HT-29 (cell line): ENCODE measurements at regions not wholly inside any gene's neighbourhood (a gene's known extent, or its start where the extent isn't known, plus 50 kb on each side); places are given as distances from the start of the nearest gene placed in this dataset.
A peak's percentile ranks its signal among the peaks of the same experiment; 100 is the strongest.

Experiments
- DNase-seq: peaks from one replicate; pipeline ENCODE4 v3.0.0-alpha.2; 2015; ENCODE audit warnings: low spot score

DNA sequence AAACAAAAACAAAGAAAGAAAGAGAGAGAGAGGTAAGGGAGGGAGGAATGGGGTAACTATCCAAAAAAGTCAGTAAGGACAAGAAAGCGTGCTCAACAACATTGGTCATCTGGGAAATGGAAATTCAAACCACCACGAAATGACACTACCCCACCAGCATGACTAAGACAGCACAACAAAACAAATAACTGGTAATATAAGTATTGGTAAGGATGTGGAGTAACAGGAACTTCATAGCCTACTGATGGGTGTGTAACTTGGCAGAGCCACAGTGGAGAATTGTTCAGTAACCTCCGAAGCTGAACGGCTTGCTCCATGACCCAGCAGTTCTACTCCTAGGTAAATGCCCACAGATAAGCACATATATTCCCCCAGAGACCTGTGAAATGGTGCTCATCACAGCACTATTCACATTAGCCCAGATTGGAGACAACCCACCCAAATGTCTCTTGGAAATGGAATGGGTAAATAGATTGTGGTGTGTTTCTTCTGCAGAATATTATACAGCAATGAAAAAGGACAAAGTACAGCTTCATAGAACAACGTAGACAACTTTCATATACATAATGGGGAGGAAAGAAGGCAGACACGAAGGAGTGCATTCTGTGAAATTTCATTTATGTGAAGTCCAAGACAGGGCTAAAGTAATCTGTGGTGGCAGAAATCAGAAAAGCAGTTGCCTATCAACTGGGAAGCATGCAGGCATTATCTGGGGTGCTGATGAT lies 95.5 kb upstream of the ATP6AP2 start:
- no peak for DNase-seq

DNA sequence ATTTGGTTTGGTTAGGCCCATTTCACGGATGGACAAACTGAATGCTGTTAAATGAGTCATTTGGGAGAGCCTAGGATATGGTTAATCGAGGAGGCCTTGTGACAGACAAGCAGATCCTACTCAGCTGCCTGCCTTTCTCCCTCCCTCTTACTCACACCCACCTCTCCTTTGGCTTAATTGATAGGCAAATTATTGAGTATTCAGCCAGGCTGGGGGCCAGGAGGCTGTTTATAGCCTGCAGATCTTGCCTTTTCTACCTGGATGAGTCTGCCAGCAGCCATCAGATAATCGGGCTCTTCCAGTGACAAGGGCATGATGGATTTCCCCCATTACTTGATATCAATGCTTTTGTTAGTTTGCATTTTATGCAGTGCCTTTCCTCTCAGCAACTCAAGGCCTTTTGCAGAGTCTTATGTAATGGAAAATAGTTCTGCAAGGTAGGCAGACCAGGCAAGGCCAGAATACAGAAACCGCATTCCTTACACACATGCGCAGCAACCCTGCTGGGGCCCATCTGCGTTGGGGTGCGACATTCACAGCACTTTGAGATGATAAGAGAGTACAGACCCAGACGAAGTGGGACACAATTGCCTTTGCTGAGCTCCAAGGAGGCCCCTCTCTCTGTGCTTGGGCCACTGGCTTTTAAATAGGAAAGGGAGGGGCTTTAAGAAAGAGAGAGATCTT lies 96.2 kb upstream of the ATP6AP2 start:
- no peak for DNase-seq

DNA sequence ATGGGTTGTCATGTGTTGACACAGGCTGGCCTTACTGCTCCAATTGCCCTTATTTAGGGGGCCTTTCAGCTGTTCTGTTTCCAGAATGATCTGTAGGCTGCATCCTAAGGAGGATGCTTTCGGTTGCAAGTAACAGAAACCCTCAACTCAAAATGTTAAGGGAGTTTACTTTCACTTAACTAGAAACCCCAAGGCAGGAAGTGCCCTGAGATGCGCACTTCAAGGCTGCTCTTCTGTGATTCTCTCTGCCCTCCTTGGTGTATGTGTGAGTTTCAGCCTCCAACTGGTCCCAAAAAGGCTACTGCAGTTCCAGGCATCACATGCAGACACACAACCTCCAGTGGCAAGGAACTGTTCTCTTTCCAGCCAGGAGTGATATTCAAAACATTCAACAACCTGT lies 97.3 kb upstream of the ATP6AP2 start:
- no peak for DNase-seq

DNA sequence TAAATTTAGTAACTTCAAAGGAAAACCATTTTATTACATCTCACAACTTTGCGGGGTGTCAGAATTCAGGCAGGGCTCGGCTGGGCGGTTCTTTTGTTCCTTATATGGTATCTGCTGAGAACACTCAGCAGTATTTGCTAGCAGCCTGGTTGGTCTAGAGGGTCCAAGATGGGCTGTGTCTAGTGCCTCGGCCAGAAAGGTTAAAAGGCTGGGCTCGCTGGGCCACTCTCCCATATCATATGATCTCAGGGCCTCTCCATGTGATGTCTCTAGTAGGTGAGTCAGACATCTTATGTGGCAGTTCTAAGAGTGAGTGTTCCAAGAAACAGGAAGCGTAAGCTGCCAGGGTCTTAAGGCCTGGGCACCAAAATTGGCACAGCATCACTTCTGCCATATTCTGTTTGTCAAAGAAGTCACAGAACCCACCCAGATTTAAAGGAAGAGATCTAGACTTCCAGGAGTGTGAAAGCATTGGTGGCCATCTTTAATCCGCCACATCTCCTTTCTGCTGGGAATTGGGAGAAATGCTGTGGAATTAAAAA lies 100.9 kb upstream of the ATP6AP2 start:
- no peak for DNase-seq

DNA sequence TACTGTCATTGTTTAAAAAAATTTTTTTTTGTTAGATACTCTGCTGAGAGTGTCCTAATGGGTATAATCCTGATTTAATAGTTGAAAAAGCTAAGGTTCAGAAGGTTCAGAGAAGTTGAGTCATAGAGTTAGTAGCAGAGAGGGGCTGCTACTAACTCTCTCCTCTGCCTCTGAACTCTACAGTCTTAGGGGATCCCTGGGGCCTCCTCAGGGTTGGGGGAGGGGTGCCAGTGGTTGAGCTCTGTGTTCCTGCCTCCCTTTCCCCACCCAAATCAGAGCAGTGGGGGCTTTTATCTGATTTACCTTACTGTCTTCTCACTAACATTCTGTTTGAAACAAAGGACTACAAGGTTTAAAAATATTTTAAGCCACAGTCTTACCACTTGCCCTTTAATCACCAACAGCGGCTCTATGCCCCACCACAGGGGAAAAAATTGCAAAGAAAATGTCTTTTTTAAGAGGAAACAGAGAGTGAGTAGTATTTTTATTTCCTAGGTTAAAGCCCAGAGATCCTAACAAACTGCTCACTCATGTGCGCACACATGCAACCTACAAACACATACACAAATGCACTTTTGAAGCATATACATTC lies 102.2 kb upstream of the ATP6AP2 start:
- no peak for DNase-seq

DNA sequence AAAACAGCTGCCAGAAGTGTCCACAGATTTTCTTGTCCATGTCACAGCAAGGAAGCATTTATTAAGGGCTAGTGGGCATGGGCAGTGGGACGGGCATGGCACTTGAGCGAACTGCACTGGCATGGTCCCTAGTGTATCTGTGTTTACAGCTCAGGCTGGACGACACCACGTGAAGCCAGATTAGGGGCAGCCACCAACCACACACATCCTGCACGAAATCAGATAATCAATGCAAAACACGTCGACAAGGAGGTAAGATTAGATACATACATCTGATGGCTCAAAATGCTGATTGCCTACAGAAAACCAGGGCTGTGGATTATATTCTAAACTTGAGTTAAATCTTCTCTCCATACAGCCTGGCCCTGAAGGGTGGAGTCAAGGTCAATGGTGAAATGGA lies 103.8 kb upstream of the ATP6AP2 start:
- DNase-seq: no peak

DNA sequence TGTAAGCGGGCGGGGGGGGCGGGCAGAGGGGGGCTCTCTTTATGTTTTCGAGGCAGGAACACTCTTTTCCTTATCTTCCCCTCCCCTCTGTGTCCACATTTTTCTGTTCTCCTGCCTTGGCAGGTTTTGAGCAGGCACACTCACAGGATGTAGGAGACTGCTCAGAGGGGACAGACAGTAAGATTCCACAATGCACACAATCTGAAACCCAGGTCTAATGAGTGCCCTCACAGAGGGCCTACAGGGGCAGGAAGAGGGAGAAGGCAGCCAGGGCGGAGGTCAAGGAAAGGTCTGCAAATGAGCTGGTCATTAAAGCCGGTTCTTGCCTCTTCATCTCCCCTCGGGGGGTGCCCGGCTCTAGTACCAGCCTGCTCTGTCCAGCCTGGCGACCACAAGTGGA lies 106.1 kb upstream of the ATP6AP2 start:
- DNase-seq: no peak

DNA sequence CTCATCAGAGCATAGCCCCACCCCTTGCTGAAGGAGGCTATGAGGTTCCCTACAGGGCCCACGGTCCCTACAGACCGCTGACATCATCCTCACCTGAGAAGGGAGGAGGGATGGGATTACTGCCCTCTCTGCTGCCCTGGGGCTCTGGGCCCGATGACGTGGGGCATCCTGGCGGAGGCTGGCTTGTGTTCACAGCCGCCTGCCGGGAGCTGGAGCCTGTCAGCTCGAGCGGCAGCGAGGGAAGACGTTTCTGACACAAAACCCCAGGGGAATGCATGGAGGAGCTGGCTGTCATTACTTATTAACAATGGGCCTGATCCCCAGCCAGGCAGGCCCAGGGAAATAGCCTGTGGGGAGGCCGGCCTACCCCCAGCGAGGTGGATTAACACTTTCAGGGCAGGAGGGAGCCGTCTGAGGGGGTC lies 106.6 kb upstream of the ATP6AP2 start:
- no peak for DNase-seq

DNA sequence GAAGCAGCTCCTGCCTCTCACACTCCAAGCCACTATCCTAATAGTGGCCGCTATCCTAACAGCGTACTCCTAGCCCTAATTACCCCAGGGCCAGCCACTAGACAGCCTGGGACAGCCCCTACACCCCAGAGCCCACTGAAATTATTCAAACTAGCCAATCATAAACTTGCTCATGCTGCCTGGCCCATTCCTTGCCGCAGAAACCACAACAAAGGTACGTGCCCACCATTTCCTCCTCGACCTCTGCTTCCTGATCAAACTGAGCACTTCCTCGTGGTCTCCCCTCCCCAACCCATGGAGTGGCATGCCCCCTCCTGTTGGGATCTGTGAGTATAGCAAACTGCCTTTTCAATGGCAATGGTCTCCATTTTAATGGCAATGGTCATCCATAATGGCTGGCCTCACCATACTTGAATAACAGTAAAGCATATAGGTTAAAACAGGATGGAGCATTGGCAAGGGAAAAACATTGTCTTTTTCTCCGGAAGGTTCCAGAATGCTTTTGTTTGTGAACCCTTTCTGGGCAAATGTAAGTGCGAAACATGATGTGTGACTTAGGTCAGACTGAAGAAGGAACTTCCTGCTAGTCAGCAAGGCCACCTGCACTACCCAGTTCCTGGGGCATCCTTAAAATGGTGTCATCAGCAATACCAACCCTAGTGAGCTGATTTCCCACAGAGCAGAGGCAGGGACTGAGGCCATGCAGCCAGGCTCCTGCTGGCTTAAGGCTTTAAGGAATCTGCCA lies 107.1 kb upstream of the ATP6AP2 start:
- DNase-seq: no peak

DNA sequence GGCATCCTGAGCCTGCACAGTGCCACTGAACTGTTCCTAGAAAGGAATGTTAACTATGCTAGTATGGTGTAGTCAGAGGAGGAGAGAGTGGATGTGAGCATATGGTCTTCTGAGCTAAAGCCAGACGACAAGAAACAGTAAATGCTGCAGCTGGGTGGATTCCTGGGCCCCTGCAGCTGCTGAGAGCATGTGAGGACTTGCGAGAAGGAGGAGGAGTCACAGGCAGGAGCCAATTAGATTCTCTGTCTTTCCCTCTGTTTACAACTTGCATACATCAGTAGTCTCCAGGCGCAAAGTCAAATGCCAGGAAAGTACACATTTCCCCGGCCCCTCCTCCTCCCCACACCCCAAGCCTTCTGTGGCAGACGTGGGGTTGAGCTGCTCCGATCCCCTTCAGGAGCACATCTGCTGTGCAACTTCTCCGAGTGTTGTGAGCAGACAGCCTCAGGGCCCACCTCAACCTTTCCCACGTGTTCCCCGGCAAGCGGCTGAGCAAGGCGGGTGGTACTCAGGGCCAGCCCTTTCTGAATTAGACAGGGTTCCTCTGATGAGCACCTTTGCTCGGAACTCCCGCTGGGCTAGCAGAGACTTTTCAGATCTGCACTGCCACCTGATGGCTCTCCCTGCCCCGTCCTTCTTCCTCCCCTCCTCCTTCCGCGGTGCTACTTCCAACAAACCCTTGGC lies 108.7 kb upstream of the ATP6AP2 start:
- peak; percentile 38 for DNase-seq

DNA sequence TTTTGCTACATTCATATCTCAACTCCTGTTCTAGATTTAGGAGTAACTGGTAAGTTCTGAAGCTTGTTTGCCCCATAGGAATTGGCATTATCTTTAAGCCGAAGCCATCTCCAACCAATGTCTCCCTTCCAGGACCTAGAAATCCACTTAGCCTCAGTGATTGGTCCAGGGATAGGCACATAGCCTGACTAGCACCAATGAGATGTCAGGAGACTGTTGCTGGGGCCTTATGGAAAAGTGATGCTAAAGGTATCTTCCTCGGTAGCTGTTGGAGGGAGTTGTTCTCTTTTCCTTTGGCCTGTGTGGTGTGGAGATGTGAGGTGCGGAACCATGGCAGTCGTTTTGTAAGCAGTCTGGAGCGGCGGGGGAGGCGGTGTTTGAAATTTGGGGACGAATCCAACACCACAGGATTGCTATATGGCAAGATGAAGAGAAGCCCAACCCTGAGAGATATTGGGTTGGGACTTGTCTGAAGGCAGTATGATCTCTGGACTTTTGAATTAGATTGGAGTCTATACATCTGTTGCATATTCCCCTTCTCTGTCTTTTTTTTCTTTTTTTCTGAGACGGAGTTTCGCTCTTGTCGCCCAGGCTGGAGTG lies 109.8 kb upstream of the ATP6AP2 start:
- DNase-seq: no peak

DNA sequence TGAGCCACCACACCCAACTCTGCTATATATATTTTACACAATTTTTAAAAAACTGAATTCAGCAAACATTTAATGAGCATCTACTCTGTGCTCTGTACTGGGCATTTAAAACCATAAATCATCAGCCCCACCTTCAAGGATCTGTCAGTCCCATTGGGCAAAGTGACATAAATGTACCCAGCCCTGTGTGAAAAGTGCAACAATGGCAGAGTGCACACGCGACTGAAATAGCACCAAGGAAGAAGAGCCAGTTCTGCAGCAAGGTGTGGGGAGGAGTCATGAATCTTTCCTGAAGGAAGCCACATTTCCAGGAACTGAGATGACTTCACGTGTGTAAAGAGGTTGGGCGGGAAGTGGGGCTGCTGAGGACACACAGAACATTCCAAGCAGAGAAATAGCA lies 111.5 kb upstream of the ATP6AP2 start:
- DNase-seq: peak; percentile 9

DNA sequence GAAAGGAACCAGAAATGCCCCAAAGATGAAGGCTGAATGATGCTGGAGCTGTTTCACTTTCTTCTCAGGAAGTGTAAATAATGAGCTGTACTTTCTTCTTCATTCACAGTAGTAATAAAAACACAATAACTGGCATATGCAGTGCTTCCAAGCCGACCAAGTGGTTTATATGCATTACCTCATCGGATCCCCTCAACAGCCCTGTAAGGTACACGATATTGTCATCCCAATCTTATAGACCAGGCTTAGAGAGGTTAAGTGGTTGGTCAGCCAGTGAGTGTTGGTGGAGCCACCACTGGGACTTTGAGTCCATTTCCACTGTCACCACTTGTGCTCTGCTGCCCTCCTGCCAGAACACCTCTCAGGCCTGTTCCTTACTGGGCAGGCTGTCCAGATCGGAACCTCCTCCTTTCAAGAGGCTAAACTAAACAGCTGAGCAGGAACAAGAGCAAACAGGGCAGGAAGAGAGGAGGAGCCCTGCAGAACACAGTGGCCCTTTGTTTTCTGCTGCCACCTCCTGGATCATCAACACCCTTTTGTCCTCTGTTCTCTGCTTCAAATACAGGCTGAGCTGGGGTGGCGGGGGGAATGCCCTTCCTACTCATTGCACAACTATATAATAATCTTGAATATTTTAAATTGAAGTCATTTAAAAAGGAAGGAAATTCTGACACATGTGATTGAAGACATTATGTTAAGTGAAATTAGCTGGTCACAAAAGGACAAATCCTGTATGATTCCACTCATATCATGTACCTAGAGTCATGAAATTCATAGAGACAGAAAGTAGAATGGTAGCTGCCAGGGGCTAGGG lies 112.5 kb upstream of the ATP6AP2 start:
- DNase-seq: peak; percentile 71

DNA sequence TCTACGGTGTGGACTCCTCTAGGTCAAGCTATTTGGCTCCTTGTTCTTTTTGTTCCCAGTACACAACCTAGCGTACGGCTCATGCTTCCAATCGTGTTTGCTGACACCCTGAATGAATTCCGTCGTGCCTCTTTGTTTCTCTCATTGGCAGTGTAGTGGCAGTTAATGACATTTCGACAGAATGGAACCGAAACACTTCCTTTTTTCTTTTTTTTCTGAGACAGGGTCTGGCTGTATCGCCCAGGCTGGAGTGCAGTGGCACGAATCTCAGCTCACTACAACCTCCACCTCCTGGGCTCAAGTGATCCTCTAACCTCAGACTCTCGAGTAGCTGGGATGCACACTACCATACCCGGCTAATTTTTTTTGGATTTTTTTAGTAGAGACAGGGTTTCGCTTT lies 113.3 kb upstream of the ATP6AP2 start:
- DNase-seq: no peak

DNA sequence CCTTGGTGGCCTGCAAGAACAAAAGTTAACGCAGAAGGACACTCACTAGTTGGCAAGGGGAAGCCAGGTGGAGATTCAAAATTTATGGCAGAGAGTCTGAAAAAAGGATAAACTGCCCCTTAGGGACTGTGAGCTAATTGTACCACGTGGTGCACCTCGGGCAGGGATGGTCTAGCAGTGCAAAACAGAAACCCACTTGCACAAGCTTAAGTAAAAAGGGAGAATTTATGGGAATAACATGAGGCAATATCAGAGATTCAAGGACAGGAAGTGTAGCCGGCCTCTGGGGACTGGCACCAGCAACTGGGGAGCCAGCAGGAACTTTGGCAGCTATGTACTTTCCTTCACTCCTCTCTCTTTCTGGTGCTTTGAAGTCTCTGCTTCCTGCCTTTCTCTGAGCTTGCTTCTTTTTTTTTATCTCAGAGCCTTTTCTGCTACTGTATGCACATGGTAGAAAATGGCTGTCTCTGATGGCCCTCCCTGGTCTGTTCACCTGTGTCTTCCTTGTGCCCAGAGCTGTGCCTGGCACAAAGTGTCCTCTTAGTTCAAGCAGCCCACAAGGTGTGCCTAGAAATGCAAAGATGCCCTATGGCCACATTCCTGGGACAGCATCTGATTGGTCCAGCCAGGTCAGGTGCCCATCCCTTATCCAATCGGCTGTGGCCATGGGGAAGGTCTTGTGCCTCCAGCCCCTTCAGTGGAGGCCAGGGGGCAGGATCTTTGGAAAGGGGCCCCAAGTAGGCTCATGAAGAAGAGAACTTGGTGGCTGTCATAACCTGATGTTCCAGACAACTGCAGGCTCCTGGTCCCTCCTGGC lies 114.8 kb upstream of the ATP6AP2 start:
- no peak for DNase-seq

DNA sequence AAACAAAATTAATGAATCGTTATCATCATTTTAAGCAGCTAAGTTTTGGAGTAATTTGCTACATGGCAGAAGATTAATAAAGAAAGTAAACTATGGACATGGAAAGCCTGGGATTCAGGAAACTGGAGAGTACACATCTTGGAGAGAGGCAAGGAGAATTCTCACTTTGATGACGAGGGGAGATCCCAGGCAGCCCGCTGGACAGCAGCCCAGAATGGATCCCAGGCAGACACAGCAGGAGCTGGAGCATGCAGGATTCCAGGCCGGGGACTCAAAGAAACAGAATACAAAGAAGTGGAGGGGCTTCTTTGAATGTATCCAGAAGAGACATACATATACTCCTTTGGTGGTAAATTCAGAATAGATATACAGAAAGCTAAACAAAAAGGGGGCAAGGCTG lies 118.0 kb upstream of the ATP6AP2 start:
- DNase-seq: no peak

DNA sequence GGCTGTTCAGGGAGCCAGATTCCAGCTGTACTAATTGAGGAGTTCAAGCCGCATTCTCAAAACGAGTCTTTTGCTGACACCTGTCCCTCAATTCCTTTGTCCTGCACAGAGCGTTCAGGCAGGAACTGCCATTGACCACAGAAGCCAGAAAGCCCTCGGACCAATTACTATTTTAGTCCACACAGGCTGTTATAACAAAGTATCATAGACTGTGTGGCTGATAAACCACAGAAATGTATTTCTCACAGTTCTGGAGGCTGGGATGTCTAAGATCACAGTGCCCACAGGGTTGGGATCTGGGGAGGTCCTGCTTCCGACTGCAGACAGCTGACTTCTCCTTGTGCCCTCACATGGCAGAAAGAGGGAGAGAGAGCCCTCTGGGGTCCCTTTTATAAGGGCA lies 119.8 kb upstream of the ATP6AP2 start:
- DNase-seq: no peak

DNA sequence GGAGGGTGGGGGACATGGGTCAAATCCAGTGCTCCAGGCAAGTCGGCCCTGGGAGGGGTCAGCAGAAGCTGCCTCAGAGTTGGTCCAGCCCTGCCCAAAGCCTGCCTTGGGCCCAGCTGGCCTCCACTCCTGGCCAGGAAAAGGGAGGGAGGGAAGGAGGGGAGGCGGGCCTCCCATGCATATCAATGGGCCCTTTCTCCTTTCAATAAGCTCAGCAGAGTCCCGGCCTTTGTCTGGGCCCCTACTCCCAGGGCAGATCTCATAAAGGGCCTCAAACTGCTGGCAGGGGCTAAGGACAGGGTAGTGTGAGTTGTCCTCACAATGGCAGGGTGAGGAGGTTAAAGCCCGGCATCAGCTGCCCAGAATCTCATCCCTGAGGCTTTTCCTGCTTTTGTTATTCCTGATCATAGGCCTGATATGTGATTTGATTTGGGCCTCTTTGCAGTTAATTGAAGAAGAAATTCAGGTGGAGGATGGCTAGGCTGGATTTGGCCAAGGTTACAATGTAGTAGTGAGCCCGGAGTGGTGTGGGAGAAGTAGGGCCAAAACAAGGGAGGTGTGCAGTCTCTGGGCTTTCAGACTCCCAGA lies 121.1 kb upstream of the ATP6AP2 start:
- no peak for DNase-seq

DNA sequence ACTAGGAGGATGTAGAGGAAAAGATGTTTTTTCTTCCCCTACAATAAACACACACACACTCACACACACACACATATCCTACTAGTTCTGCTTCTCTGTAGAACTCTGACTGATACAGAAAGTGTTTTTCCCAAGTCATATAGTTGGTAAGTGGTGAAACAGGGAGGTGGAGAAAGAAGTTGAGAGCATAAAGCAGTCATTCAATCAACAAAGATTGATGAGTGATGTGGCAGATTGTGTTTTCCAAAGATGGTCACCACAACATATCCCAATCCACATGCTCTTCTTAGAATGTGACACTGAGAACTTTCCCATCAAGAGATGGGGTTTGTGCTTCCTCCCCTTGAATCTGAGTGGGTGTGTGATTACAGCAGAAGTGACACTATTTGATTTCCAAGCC lies 123.4 kb upstream of the ATP6AP2 start:
- DNase-seq: no peak
